GM12865 (cell line): ENCODE measurements at regions not wholly inside any gene's neighbourhood (a gene's known extent, or its start where the extent isn't known, plus 50 kb on each side); places are given as distances from the start of the nearest gene placed in this dataset.

Experiments
- DNase-seq: peaks from one replicate; pipeline ENCODE4 v3.0.0; 2010; ENCODE audit warnings: low read depth
- H3K4me3 ChIP-seq: 2 replicates; pipeline ENCODE4 v1.5.1; 2011; ENCODE audit warnings: mild to moderate bottlenecking, low read depth, low read length, control low read depth
- CTCF ChIP-seq: IDR thresholded peaks from 2 replicates; pipeline ENCODE4 v1.5.1; 2011; ENCODE audit warnings: low read length, control low read depth, low read depth, inconsistent platforms; ENCODE audit not compliant: insufficient read depth; ENCODE audit errors: missing control alignments

- DNase-seq, result no peak
- H3K4me3 ChIP-seq, result no peak overlapping the region
- TF ChIP-seq CTCF, result no peak
These were observed 137.2 kb downstream of the CDH26 start for GRCh38 chr20:60095456-60095855.

GRCh38 chr20:60096166-60096565 lies 137.9 kb downstream of the CDH26 start:
- TF ChIP-seq CTCF, result no peak
- H3K4me3 ChIP-seq, result no peak overlapping the region
- DNase-seq, result no peak

- no peak overlapping the region for H3K4me3 ChIP-seq
- TF ChIP-seq CTCF, result no peak
- no peak for DNase-seq
These were observed 139.1 kb downstream of the CDH26 start for GRCh38 chr20:60097285-60097684.

- no peak for DNase-seq
- H3K4me3 ChIP-seq, result no peak overlapping the region
- TF ChIP-seq CTCF, result no peak
These were observed 142.6 kb downstream of the CDH26 start for GRCh38 chr20:60100780-60101179.

- no peak for TF ChIP-seq CTCF
- DNase-seq, result no peak
- no peak overlapping the region for H3K4me3 ChIP-seq
These were observed 143.1 kb downstream of the CDH26 start for GRCh38 chr20:60101201-60101890.

GRCh38 chr20:60101891-60102281 lies 143.7 kb downstream of the CDH26 start:
- H3K4me3 ChIP-seq, result no peak overlapping the region
- TF ChIP-seq CTCF, result no peak
- no peak for DNase-seq

GRCh38 chr20:60102665-60103210 lies 144.5 kb downstream of the CDH26 start:
- H3K4me3 ChIP-seq, result no peak overlapping the region
- TF ChIP-seq CTCF, result no peak
- DNase-seq, result no peak
